ENCODE measurements at regions not wholly inside any gene's neighbourhood (a gene's known extent, or its start where the extent isn't known, plus 50 kb on each side); places are given as distances from the start of the nearest gene placed in this dataset.
"Not testable (repeated sequence)": the region's sequence is repeated elsewhere in the genome, so short reads cannot be mapped to it uniquely, and the experiment has no call there.

GRCh38 chr14:44873536-44873935, 88.2 kb downstream of the KLHL28 start:
- DNase-seq = no peak

DNA sequence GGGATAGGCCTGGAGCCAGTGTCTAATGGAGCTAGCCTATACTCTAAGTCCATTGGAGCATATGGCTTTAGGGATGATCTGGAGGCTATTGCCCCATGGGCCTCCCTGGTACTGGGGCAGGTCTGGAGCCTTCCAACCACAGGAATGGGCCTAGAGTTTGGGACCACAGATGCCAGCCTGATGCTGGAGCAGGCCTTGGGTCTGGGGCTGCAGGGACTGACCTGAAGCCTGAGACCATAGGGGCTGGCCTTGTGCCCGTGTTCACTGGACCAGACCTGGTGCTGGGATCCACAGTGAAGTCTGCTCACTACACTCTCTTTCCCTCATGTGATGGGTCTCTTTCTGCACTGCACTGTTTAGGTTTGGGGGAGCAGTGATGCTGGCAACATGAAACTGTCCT, 95.0 kb downstream of the KLHL28 start:
- no peak for DNase-seq

GRCh38 chr14:44866322-44866721, 95.4 kb downstream of the KLHL28 start:
- DNase-seq = no peak

DNA sequence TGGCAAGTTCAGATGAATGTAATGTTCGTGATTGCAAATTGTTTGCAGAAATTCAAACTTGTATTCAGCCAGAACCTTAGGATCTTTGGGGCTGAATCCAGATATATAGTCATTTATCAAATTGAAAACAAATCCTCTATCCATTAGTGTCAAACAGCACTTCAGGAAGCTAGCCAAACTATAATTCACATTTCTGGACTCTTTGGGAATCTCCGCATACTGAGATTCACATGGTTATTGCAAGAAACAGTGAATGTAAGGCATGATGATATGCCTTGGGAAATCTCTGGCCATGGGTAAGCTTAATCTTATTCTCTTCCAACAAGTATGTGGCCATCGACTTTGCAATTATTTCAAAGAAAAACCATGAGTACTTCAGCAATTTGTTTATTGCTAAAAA, 98.5 kb downstream of the KLHL28 start:
- DNase-seq = no peak

DNA sequence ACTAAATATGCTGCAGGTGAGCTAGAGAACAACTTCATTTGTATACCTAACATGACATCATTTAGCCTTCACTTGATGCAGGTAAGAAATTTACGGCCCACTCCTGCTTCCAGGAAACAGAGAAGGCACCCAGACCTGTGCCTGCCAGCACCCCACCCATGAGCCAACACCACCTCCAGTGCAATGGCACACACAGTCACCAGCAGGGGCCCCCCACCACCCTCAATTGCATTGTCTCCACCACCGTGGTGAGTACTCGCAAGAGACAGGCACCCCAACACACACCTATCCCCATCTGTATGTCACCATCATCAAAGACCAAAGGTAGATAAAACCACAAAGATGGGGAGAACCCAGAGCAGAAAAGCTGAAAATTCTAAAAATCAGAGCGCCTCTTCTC, 107.6 kb downstream of the KLHL28 start:
- DNase-seq = no peak

GRCh38 chr14:44847526-44848309, 114.0 kb downstream of the KLHL28 start:
- DNase-seq = no peak

DNA sequence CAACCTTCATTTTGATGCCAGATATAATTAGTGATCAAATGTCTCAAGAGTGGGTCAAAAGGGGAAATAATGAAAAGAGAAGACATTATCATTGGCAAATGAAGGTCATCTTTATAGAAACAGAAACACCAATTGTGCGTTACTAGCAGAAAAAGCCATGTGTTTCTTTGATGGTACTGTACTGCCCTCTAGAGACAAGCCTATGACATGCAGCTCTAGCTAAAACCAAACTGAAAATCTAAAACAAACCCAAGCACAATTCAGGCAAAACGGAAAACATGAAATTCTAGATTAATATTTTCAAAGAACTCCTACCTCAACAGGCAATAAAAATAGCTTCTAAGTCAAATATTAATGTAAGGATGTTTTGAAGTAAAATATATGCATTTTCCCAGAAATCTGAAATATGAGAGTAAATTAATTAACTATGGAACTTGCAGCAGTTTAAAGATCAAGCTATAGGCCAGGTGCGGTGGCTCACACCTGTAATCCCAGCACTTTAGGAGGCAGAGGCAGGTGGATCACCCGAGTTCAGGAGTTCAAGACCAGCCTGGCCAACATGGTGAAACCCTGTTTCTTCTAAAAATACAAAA, 115.4 kb downstream of the KLHL28 start:
- peak; percentile 38 for DNase-seq

DNA sequence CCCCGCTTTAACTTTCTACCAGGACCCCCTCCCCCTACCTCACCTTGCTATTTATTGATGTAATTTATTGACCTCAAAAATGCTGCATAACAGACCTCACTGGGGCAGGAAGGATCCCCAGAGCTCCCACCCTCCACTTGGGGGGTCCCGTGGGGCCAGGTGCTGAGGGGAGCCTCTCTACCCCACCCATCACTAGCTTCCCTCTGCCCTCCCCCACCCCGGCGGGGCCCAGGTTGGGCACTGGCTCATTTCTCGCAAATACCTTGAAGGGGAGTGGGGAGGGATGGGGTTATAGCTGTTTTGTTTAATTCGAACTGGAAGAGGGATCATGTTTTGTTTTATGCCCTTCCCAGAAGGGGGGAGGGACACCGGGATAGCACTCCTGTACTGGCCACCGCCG, 125.8 kb downstream of the KLHL28 start:
- DNase-seq = not testable (repeated sequence)

- DNase-seq = no peak
Measured at GRCh38 chr14:44833376-44834060, 128.2 kb downstream of the KLHL28 start.

- DNase-seq = no peak
Measured at GRCh38 chr14:44830371-44830770, 131.4 kb downstream of the KLHL28 start.

DNA sequence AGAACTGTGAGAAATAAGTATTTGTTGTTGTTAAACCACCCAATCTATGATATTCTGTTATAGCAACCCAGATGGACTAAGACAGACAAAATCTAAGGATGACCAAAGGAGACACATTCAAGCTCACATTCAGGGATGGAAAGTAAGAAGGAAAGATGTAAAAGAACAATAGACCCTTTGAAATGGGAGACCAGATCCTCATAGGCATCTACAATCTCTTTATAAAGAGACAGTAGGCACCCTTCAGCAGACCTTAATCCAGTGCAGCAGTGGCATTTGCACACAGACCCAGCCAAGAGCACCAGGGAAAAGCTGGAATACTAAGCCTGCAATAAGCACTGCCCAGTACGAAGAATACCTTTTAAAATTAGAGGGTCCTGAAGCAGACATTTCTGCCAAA, 132.7 kb downstream of the KLHL28 start:
- DNase-seq = no peak

GRCh38 chr14:44828023-44828422, 133.7 kb downstream of the KLHL28 start:
- DNase-seq = no peak

GRCh38 chr14:44820230-44820964, 141.3 kb downstream of the KLHL28 start:
- no peak for DNase-seq

- DNase-seq = no peak
Measured at GRCh38 chr14:44814196-44814595, 147.6 kb downstream of the KLHL28 start.

DNA sequence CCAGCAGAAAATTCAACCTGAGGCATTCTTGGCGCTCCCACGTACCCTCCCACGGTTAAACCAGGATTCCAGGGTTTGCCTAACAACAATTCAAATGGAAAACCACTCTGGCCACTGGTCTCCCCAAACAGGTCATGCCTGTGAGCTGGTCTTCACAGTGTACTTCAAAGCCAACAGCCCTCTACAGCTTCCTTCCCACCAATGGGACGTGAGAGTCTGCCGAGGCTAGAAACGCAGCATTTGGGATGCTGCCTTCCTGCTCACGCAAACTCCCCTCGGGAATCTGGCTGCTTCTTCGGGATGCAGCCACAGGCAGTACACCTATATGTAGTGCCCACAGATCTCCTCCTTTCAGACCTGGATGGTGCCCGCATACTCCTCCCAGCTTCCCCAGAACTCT, 149.1 kb downstream of the KLHL28 start:
- no peak for DNase-seq

- DNase-seq = no peak
Measured at GRCh38 chr14:44804391-44804790, 157.4 kb downstream of the KLHL28 start.

GRCh38 chr14:44803239-44803905, 158.4 kb downstream of the KLHL28 start:
- DNase-seq = peak; percentile 24

GRCh38 chr14:44798386-44799242, 163.1 kb downstream of the KLHL28 start:
- no peak for DNase-seq

- DNase-seq = no peak
Measured at GRCh38 chr14:44795725-44796124, 166.0 kb downstream of the KLHL28 start.

- DNase-seq = no peak
Measured at GRCh38 chr14:44791730-44792129, 170.0 kb downstream of the KLHL28 start.

DNA sequence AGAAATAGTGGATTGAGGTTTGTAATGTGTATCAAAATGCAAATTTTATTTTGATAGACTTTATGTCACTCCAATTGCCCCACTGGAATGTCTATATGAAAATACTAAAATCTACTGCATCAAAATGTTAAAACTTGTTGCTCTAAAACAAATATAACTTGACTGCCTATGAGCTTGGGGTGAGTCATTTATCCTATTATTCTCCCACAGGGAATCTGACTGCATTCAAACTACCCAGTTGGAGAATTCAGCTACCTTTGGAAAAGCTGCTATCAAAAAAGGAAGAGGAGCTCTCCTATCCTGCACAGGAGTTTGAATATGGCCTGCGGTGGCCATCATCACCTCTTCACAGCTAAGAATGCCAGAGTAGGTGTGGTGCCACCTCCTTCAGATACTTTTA, 173.1 kb downstream of the KLHL28 start:
- no peak for DNase-seq

DNA sequence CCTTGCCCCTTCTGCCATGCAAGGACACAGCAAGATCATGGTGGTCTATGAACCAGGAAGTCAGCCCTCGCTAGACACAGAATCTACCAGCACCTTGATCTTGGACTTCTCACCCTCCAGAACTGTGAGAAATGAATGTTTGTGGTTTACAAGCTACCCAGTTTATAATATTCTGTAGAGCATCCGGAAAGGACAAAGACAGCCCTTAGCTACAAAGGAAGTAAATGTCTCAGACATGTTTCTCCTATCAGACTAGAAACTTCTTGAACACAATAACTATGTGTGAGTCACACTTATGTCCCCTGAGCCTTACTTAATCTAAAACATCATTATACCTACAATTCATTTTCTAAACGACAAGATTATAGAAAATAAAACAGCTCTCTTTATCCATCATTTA, 176.7 kb downstream of the KLHL28 start:
- DNase-seq = no peak

Data from CD4-positive, alpha-beta T cell treated with Interleukin-21 for 1 hour (primary cell).